ENCODE measurements at regions not wholly inside any gene's neighbourhood (a gene's known extent, or its start where the extent isn't known, plus 50 kb on each side); places are given as distances from the start of the nearest gene placed in this dataset.

GRCh38 chr10:24047176-24047575, 161.8 kb upstream of the KIAA1217 start:
- intact Hi-C loops (cut with micrococcal nuclease): no loop called here
- Histone ChIP-seq H3K9me3 (replicated peaks; ENCODE audit: control insufficient read depth, insufficient read depth, low read length) (peaks cover 2% of the 10 kb centered on the region), H3K27me3 (ENCODE audit: control insufficient read depth in 2 of 2, insufficient read depth in 2 of 2, low read length in 2 of 2) (no peaks in the 10 kb centered on the region), H3K79me2 (ENCODE audit: control insufficient read depth, insufficient read depth, low read length) (no peaks in the 10 kb centered on the region), H3K9ac (replicated peaks; ENCODE audit: extremely low read depth, insufficient read depth, low read length) (no peak overlapping the region), H4K20me1 (replicated peaks; ENCODE audit: control insufficient read depth, extremely low read depth, insufficient read depth, low read length) (no peaks in the 10 kb centered on the region), H3K27ac (ENCODE audit: insufficient read depth, low read depth, low read length) (no peak overlapping the region), H3K9me1 (replicated peaks; ENCODE audit: control insufficient read depth, extremely low read depth, insufficient read depth, low read length) (no peaks in the 10 kb centered on the region), H3K36me3 (ENCODE audit: control insufficient read depth in 2 of 2, extremely low read depth in 1 of 2, insufficient read depth in 2 of 2, low read length in 2 of 2) (no peaks in the 10 kb centered on the region), H3K4me1 (ENCODE audit: control insufficient read depth, extremely low read depth, insufficient read depth, low read length) (no peaks in the 10 kb centered on the region), H2AFZ (ENCODE audit: low read depth, low read length) (no peak overlapping the region), H3K4me2 (ENCODE audit: insufficient read depth, low read length) (no peak overlapping the region), H3K4me3 (replicated peaks in 1 of 3; ENCODE audit: insufficient read depth in 1 of 3, low read depth in 1 of 3, low read length in 3 of 3) (no peak overlapping the region)
- FAIRE-seq (no peak), DNase-seq (ENCODE audit: low read depth, low spot score) (no peak)
- POLR2A ChIA-PET: no interaction called here
- TF ChIP-seq FOS (IDR thresholded peaks at IDR 0.05; ENCODE audit: borderline replicate concordance, insufficient read depth, low read length) (no peak), GATA2 (IDR thresholded peaks at IDR 0.05; ENCODE audit: insufficient read depth, insufficient read length, low read depth, low read length) (no peak), POLR2A (IDR thresholded peaks at IDR 0.05; ENCODE audit: low read depth, low read length) (no peak), EZH2 (IDR thresholded peaks at IDR 0.05; ENCODE audit: borderline replicate concordance, low read depth, low read length, severe bottlenecking) (no peak), POLR2AphosphoS5 (IDR thresholded peaks at IDR 0.05; ENCODE audit: insufficient read depth, low read depth, low read length) (no peak), MYC (IDR thresholded peaks at IDR 0.05; ENCODE audit: low read depth, low read length) (no peak), CTCF (IDR thresholded peaks at IDR 0.05; ENCODE audit: extremely low read depth in 1 of 2, insufficient read depth in 1 of 2, low read depth in 1 of 2, low read length in 2 of 2) (no peak), MAX (IDR thresholded peaks at IDR 0.05; ENCODE audit: insufficient read depth, insufficient read length) (no peak), JUN (IDR thresholded peaks at IDR 0.05; ENCODE audit: borderline replicate concordance, insufficient read depth, insufficient read length, low read depth) (no peak)
- dilution Hi-C loops (cut with MboI; ENCODE audit: extremely low pct_ligation_motif_present, low sequenced_read_pairs): no loop called here
- CTCF ChIA-PET: no interaction called here
- BruUV-seq (replicated peaks): no TSS peak
